Astrocyte of the cerebellum (primary cell): ENCODE measurements at regions not wholly inside any gene's neighbourhood (a gene's known extent, or its start where the extent isn't known, plus 50 kb on each side); places are given as distances from the start of the nearest gene placed in this dataset.
"Not testable (repeated sequence)": the region's sequence is repeated elsewhere in the genome, so short reads cannot be mapped to it uniquely, and the experiment has no call there.

ENCODE experiments used
- DNase-seq: peaks from one replicate; pipeline ENCODE4 v3.0.0-alpha.2; 2011; ENCODE audit warnings: low read depth
- H3K4me3 ChIP-seq: 2 replicates; pipeline ENCODE4 v1.5.1; 2011; ENCODE audit warnings: mild to moderate bottlenecking, low read depth, low read length, moderate library complexity
- CTCF ChIP-seq: IDR thresholded peaks from 2 replicates; pipeline ENCODE4 v1.5.1; 2012; ENCODE audit warnings: low read length, low read depth, moderate library complexity, mild to moderate bottlenecking; ENCODE audit errors: missing control alignments
- in situ Hi-C: cut with HindIII; loops from 2 replicates; pipeline ENCODE4 v1.10.0; 2017; ENCODE audit warnings: low sequenced_read_pairs

- no peak for DNase-seq
- in situ Hi-C loops, result no loop called here
- TF ChIP-seq CTCF, result no peak
- no peak overlapping the region for H3K4me3 ChIP-seq
Measured at GRCh38 chr6:160804639-160805038, 102.6 kb downstream of the PLG start.

- DNase-seq, result no peak
- in situ Hi-C loops, result no loop called here
- no peak for TF ChIP-seq CTCF
- H3K4me3 ChIP-seq, result no peak overlapping the region
Measured at GRCh38 chr6:160808263-160808662, 106.2 kb downstream of the PLG start.

- in situ Hi-C loops, result no loop called here
- DNase-seq, result no peak
- no peak for TF ChIP-seq CTCF
- no peak overlapping the region for H3K4me3 ChIP-seq
Measured at GRCh38 chr6:160810238-160810637, 108.2 kb downstream of the PLG start.

- TF ChIP-seq CTCF, result no peak
- no peak for DNase-seq
- in situ Hi-C loops, result no loop called here
- no peak overlapping the region for H3K4me3 ChIP-seq
Measured at GRCh38 chr6:160812097-160812496, 110.1 kb downstream of the PLG start.

GRCh38 chr6:160818934-160819333, 116.9 kb downstream of the PLG start:
- no peak for DNase-seq
- in situ Hi-C loops, result no loop called here
- TF ChIP-seq CTCF, result no peak
- H3K4me3 ChIP-seq, result no peak overlapping the region

- in situ Hi-C loops, H3K4me3 ChIP-seq, DNase-seq: not testable (repeated sequence)
Measured at GRCh38 chr6:160820661-160821060, 118.6 kb downstream of the PLG start.

GRCh38 chr6:160831739-160832138, 129.7 kb downstream of the PLG start:
- no peak overlapping the region for H3K4me3 ChIP-seq
- in situ Hi-C loops, result no loop called here
- no peak for TF ChIP-seq CTCF
- DNase-seq, result no peak
